PC-9 (cell line): ENCODE measurements at regions not wholly inside any gene's neighbourhood (a gene's known extent, or its start where the extent isn't known, plus 50 kb on each side); places are given as distances from the start of the nearest gene placed in this dataset.

Experiments used
- BruUV-seq: library from RNA; stranded (reverse); fragments of 400-500 nt; replicated peaks from 2 replicates; lab custom pipeline; 2021; lab: Mats Ljungman, UMichigan
- CTCF ChIA-PET: fragments of 300-600 bp; sonication (Branson Sonifier 250); formaldehyde crosslinking; loops from one replicate; lab custom pipeline; 2022; ENCODE audit warnings: antibody characterized with exemption; lab: Charles Lee
- POLR2A ChIA-PET: fragments of 300-600 bp; sonication (Branson Sonifier 250); formaldehyde crosslinking; loops from one replicate; lab custom pipeline; 2022; ENCODE audit warnings: antibody characterized with exemption; ENCODE audit not compliant: unreplicated experiment; lab: Charles Lee
- DNase-seq, 2 experiments: peaks; one replicate each; pipeline versions ENCODE4 v3.0.0 to v3.0.0-alpha.2; 2015 to 2022; ENCODE audit warnings: mixed read lengths in 1 of 2
- H2AFZ ChIP-seq: fragments of 200-600 bp; sonication (generic); 2 replicates; pipeline ENCODE4 v1.8.1; 2017; ENCODE audit warnings: antibody characterized with exemption
- H3F3A ChIP-seq: fragments of 200-600 bp; sonication (generic); 2 replicates; pipeline ENCODE4 v1.8.1; 2017; ENCODE audit warnings: antibody characterized with exemption, mild to moderate bottlenecking, low read depth; ENCODE audit not compliant: insufficient read depth
- H3K27ac ChIP-seq: fragments of 200-600 bp; sonication (generic); 2 replicates; pipeline ENCODE4 v1.6.1; 2016; ENCODE audit warnings: mixed run types
- H3K27me3 ChIP-seq: fragments of 200-600 bp; sonication (generic); 2 replicates; pipeline ENCODE4 v1.6.1; 2016; ENCODE audit warnings: low read depth, mixed run types; ENCODE audit not compliant: insufficient read depth
- H3K36me3 ChIP-seq: fragments of 200-600 bp; sonication (generic); 2 replicates; pipeline ENCODE4 v1.6.1; 2016; ENCODE audit warnings: low read depth, mixed run types
- H3K4me1 ChIP-seq: fragments of 200-600 bp; sonication (generic); replicated peaks from 2 replicates; pipeline ENCODE4 v1.6.1; 2016; ENCODE audit warnings: mixed run types; ENCODE audit not compliant: insufficient read depth
- H3K4me2 ChIP-seq: fragments of 200-600 bp; sonication (generic); 2 replicates; pipeline ENCODE4 v1.6.1; 2017; ENCODE audit warnings: mixed run types
- H3K4me3 ChIP-seq: fragments of 200-600 bp; sonication (generic); 2 replicates; pipeline ENCODE4 v1.6.1; 2016; ENCODE audit warnings: mixed run types
- H3K79me2 ChIP-seq: fragments of 200-600 bp; sonication (generic); 2 replicates; pipeline ENCODE4 v1.6.1; 2017; ENCODE audit warnings: low read depth, mixed run types
- H3K9me2 ChIP-seq: fragments of 200-600 bp; sonication (generic); 2 replicates; pipeline ENCODE4 v1.8.1; 2017; ENCODE audit warnings: mild to moderate bottlenecking; ENCODE audit not compliant: insufficient read depth
- H3K9me3 ChIP-seq: fragments of 200-600 bp; sonication (generic); 2 replicates; pipeline ENCODE4 v1.8.1; 2016; ENCODE audit warnings: low read depth; ENCODE audit not compliant: insufficient read depth
- H4K20me1 ChIP-seq: fragments of 200-600 bp; sonication (generic); 2 replicates; pipeline ENCODE4 v1.8.1; 2017; ENCODE audit not compliant: insufficient read depth
- EZH2 ChIP-seq: fragments of 200-600 bp; sonication (generic); IDR thresholded peaks from 2 replicates; pipeline ENCODE4 v1.8.0; 2017; ENCODE audit warnings: antibody characterized with exemption, low read depth
- intact Hi-C: fragments of 100-400 bp; cut with micrococcal nuclease; formaldehyde crosslinking; loops from one replicate; pipeline ENCODE4 v1.10.0; 2022; ENCODE audit not compliant: unreplicated experiment
- TF ChIP-seq, protein P1 (sequence below): fragments of 200-600 bp; sonication (generic); conservative IDR thresholded peaks from 2 replicates; pipeline ENCODE4 v1.6.1; 2017; ENCODE audit warnings: mixed run types, antibody characterized with exemption, mild to moderate bottlenecking, moderate library complexity

DNA sequence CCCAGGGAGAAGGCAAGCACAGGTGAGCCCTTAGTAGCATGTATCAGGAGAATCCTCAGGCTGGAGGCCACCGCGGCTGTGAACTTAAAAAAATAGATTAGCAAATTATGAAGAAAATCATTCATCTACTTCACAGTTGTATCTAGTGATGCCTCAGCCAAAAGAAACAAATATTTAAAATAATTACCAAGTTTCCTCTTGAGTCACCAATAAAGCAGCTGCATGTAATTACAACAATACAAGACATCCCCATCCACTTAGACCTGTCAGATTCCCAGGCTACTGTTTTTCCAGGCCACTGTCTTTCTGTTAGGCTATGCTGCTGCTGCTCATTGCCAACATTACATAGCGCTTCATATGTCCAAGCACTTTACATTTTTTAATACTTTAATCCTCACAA, 54.6 kb upstream of the PHLPP1 start:
- no TSS peak for BruUV-seq
- H3K27ac ChIP-seq, result no peak overlapping the region
- H4K20me1 ChIP-seq, result no peaks in the 10 kb centered on the region
- H3K9me2 ChIP-seq, result no peaks in the 10 kb centered on the region
- H3K4me3 ChIP-seq, result no peak overlapping the region
- H3K27me3 ChIP-seq, result no peaks in the 10 kb centered on the region
- DNase-seq, result no peak
- no peaks in the 10 kb centered on the region for H3K36me3 ChIP-seq
- no peaks in the 10 kb centered on the region for H3K9me3 ChIP-seq
- intact Hi-C loops, result no loop called here
- peaks cover 18% of the 10 kb centered on the region; the same call in 1 of the 2 replicates for H3F3A ChIP-seq
- no peaks in the 10 kb centered on the region for H3K79me2 ChIP-seq
- peaks cover 21% of the 10 kb centered on the region for H3K4me1 ChIP-seq
- no peak for TF ChIP-seq EZH2
- TF ChIP-seq, protein P1, sequence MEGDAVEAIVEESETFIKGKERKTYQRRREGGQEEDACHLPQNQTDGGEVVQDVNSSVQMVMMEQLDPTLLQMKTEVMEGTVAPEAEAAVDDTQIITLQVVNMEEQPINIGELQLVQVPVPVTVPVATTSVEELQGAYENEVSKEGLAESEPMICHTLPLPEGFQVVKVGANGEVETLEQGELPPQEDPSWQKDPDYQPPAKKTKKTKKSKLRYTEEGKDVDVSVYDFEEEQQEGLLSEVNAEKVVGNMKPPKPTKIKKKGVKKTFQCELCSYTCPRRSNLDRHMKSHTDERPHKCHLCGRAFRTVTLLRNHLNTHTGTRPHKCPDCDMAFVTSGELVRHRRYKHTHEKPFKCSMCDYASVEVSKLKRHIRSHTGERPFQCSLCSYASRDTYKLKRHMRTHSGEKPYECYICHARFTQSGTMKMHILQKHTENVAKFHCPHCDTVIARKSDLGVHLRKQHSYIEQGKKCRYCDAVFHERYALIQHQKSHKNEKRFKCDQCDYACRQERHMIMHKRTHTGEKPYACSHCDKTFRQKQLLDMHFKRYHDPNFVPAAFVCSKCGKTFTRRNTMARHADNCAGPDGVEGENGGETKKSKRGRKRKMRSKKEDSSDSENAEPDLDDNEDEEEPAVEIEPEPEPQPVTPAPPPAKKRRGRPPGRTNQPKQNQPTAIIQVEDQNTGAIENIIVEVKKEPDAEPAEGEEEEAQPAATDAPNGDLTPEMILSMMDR, result no peak
- ChIA-PET CTCF (no interaction called here), POLR2A (no interaction called here)
- H3K4me2 ChIP-seq, result no peak overlapping the region
- H2AFZ ChIP-seq, result no peak overlapping the region

DNA sequence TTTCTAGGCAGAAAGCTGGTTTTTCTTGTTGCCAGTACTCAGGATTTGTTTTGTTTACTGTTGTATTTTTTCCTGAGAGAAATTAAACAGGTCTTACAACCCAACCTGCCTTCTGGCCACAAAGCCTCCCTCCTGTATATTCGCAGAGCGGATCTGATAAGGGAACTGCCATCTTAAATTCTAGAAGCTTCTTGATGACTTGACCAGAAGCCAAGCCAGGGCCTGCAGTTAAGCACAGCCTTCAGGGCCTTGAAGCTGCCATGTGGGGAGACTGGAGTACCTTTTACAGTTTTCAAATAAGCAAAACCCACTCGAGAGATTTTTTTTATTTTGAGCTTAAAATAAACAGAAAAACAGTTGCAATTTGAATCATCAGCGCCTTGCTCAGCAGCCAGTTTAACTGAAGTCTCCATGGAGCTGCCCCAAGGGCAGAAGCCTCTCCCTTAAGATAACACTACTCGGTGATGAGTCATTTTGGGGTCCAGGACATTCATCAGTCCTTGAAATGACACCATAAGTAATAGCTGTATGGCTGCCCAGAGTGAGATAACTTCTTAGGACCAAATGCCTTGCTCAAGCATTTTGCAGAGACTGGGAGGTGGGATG, 51.5 kb upstream of the PHLPP1 start:
- H2AFZ ChIP-seq, result 0 out of 2 replicates have a peak overlapping the region, but pooled peaks have one; percentile 12
- peaks cover 18% of the 10 kb centered on the region; the same call in 1 of the 2 replicates for H3F3A ChIP-seq
- peak overlapping the region; percentile 56 for H3K4me2 ChIP-seq
- no peaks in the 10 kb centered on the region for H4K20me1 ChIP-seq
- ChIA-PET CTCF (no interaction called here), POLR2A (no interaction called here)
- no peak overlapping the region for H3K4me3 ChIP-seq
- peaks cover 21% of the 10 kb centered on the region for H3K4me1 ChIP-seq
- peak; percentile 23 to 75 for DNase-seq
- H3K79me2 ChIP-seq, result no peaks in the 10 kb centered on the region
- TF ChIP-seq, protein P1, result no peak
- no peak for TF ChIP-seq EZH2
- no peaks in the 10 kb centered on the region for H3K27me3 ChIP-seq
- intact Hi-C loops, result no loop called here
- H3K36me3 ChIP-seq, result no peaks in the 10 kb centered on the region
- H3K27ac ChIP-seq, result peak overlapping the region; percentile 45
- H3K9me3 ChIP-seq, result no peaks in the 10 kb centered on the region
- BruUV-seq, result no TSS peak
- no peaks in the 10 kb centered on the region for H3K9me2 ChIP-seq

DNA sequence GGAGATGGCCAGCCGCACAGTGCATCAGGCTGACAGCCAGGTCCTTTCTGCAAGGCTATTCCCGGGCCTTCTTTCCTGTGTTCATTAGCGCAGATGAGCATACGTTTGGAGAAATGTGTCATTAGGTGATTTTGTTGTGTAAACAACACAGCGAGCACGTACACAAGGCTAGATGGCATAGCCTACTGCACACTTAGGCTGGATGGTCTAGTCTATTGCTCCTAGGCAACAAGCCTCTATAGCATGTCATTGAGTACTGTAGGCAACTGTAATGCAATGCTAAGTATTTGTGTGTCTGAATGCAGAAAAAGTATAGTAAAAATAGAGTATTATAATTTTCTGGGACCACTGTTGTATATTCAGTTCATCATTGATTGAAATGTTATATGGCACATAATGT, 50.9 kb upstream of the PHLPP1 start:
- no peaks in the 10 kb centered on the region for H3K79me2 ChIP-seq
- CTCF ChIA-PET, result no interaction called here
- POLR2A ChIA-PET, result no interaction called here
- no peaks in the 10 kb centered on the region for H3K27me3 ChIP-seq
- peaks cover 21% of the 10 kb centered on the region for H3K4me1 ChIP-seq
- H3K4me3 ChIP-seq, result no peak overlapping the region
- BruUV-seq, result no TSS peak
- peak overlapping the region; percentile 45; the same call in 1 of the 2 replicates for H3K27ac ChIP-seq
- intact Hi-C loops, result no loop called here
- no peaks in the 10 kb centered on the region for H3K9me3 ChIP-seq
- no peak overlapping the region for H2AFZ ChIP-seq
- H3K36me3 ChIP-seq, result no peaks in the 10 kb centered on the region
- no peak for DNase-seq
- no peaks in the 10 kb centered on the region for H4K20me1 ChIP-seq
- no peaks in the 10 kb centered on the region for H3K9me2 ChIP-seq
- H3K4me2 ChIP-seq, result peak overlapping the region; percentile 56
- peaks cover 18% of the 10 kb centered on the region; the same call in 1 of the 2 replicates for H3F3A ChIP-seq
- TF ChIP-seq EZH2, result no peak
- TF ChIP-seq, protein P1, result no peak
